ENCODE measurements at regions not wholly inside any gene's neighbourhood (a gene's known extent, or its start where the extent isn't known, plus 50 kb on each side); places are given as distances from the start of the nearest gene placed in this dataset.
"Not testable (repeated sequence)": the region's sequence is repeated elsewhere in the genome, so short reads cannot be mapped to it uniquely, and the experiment has no call there.

DNA sequence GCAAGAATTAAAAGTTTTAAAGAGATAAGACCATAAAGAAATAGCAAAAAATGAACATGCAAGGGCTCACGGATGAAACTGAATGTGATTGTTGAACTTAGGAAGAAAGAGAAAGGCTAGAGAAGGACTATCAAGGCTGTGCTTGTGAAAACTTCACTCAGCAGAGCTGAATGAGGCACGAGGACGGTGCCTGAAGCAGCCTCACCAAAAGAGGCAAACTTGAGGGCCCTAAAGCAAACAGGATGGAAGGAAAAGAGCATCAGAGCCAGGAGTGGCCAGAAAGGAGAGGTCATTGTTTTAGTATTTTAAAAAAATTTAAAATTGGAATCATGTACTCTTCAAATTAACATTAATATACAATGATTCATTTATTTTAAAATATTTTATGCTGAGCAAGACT, 191.2 kb upstream of the SOX14 start:
- DNase-seq (no peak), ATAC-seq (no peak)
- H3K36me3 Mint-ChIP-seq, result no peaks in the 10 kb centered on the region
- Histone ChIP-seq H3K4me3 (ENCODE audit: low read length) (no peak overlapping the region), H3K27me3 (ENCODE audit: control insufficient read depth in 2 of 2, insufficient read depth in 2 of 2, low read length in 2 of 2) (no peaks in the 10 kb centered on the region), H3K4me1 (ENCODE audit: control insufficient read depth in 2 of 2, insufficient read depth in 2 of 2, low read length in 2 of 2) (no peaks in the 10 kb centered on the region), H3K27ac (ENCODE audit: low read depth, low read length) (no peak overlapping the region), H3K36me3 (ENCODE audit: control insufficient read depth in 2 of 3, insufficient read depth in 3 of 3, low read length in 3 of 3) (no peaks in the 10 kb centered on the region), H3K9me3 (ENCODE audit: control insufficient read depth in 2 of 3, low read length in 3 of 3) (no peaks in the 10 kb centered on the region)
- H3K4me1 Mint-ChIP-seq, result no peaks in the 10 kb centered on the region
- intact Hi-C loops (cut with micrococcal nuclease), result no loop called here
- POLR2A ChIA-PET, result no interaction called here
- no peak overlapping the region for H3K4me3 Mint-ChIP-seq
- no peak overlapping the region for H3K27ac Mint-ChIP-seq
- peaks cover 0 to 13% (median 3%) of the 10 kb centered on the region in 11 donors for H3K9me3 Mint-ChIP-seq
- H3K27me3 Mint-ChIP-seq, result no peaks in the 10 kb centered on the region
- CTCF ChIA-PET, result no interaction called here

DNA sequence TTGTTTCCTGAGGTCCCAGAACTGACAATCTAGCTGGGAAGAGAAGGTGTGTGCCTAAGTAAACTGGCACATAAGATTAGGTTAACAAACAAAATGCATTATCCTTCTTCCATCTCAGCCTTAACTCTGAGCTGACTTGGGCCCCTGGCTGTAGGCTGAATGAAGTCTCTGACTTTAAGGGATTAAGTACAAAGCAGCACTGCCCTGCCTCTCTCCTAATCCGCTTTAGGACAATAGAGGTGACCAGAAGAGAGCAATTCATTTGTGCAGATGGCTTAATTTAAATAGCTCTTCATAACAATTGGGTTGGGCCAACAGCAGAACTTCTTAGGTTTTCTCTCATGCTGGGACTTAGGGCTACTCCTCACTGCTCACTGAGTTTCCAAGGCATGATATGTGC, 181.6 kb upstream of the SOX14 start:
- ChIA-PET CTCF (no interaction called here), POLR2A (no interaction called here)
- Histone ChIP-seq H3K9me3 (ENCODE audit: control insufficient read depth in 2 of 3, low read length in 3 of 3) (no peaks in the 10 kb centered on the region), H3K4me1 (ENCODE audit: control insufficient read depth in 2 of 2, insufficient read depth in 2 of 2, low read length in 2 of 2) (no peaks in the 10 kb centered on the region), H3K27ac (ENCODE audit: low read depth, low read length) (no peak overlapping the region), H3K36me3 (ENCODE audit: control insufficient read depth in 2 of 3, insufficient read depth in 3 of 3, low read length in 3 of 3) (no peaks in the 10 kb centered on the region), H3K4me3 (ENCODE audit: low read length) (no peak overlapping the region), H3K27me3 (ENCODE audit: control insufficient read depth in 2 of 2, insufficient read depth in 2 of 2, low read length in 2 of 2) (no peaks in the 10 kb centered on the region)
- Mint-ChIP-seq H3K9me3 (peaks cover 0 to 29% (median 12%) of the 10 kb centered on the region in 11 donors), H3K4me1 (no peaks in the 10 kb centered on the region), H3K4me3 (no peak overlapping the region), H3K27ac (no peak overlapping the region), H3K36me3 (no peaks in the 10 kb centered on the region), H3K27me3 (peaks cover 0 to 8% (median 0%) of the 10 kb centered on the region in 5 donors)
- DNase-seq, result no peak
- no peak for ATAC-seq
- intact Hi-C loops (cut with micrococcal nuclease), result no loop called here

DNA sequence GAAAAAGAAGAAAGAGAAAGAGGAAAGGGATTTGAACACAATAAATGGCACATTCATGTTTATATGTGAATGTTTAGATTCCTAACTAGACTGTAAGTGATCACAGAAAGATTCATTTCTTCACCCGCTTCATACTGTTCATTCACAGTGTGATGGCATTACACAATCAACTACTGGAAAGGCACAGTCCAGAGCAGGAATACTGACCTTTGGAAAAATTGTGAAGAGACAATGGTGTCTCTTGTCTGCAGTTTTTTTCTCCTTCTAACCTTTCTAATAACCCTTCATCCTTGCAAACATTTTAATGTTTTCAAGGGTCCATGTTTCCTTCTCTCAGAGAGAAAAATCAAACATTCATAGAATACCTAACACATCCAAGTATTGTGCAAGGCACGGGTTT, 180.9 kb upstream of the SOX14 start:
- Histone ChIP-seq H3K27me3 (ENCODE audit: control insufficient read depth in 2 of 2, insufficient read depth in 2 of 2, low read length in 2 of 2) (no peaks in the 10 kb centered on the region), H3K36me3 (ENCODE audit: control insufficient read depth in 2 of 3, insufficient read depth in 3 of 3, low read length in 3 of 3) (no peaks in the 10 kb centered on the region), H3K4me1 (ENCODE audit: control insufficient read depth in 2 of 2, insufficient read depth in 2 of 2, low read length in 2 of 2) (no peaks in the 10 kb centered on the region), H3K4me3 (ENCODE audit: low read length) (no peak overlapping the region), H3K9me3 (ENCODE audit: control insufficient read depth in 2 of 3, low read length in 3 of 3) (no peaks in the 10 kb centered on the region), H3K27ac (ENCODE audit: low read depth, low read length) (no peak overlapping the region)
- Mint-ChIP-seq H3K27me3 (peaks cover 0 to 8% (median 0%) of the 10 kb centered on the region in 5 donors), H3K4me3 (no peak overlapping the region), H3K36me3 (no peaks in the 10 kb centered on the region), H3K27ac (no peak overlapping the region), H3K9me3 (peaks cover 0 to 26% (median 12%) of the 10 kb centered on the region in 11 donors), H3K4me1 (no peaks in the 10 kb centered on the region)
- ChIA-PET POLR2A (no interaction called here), CTCF (no interaction called here)
- DNase-seq (no peak), ATAC-seq (no peak)
- intact Hi-C loops (cut with micrococcal nuclease), result no loop called here

DNA sequence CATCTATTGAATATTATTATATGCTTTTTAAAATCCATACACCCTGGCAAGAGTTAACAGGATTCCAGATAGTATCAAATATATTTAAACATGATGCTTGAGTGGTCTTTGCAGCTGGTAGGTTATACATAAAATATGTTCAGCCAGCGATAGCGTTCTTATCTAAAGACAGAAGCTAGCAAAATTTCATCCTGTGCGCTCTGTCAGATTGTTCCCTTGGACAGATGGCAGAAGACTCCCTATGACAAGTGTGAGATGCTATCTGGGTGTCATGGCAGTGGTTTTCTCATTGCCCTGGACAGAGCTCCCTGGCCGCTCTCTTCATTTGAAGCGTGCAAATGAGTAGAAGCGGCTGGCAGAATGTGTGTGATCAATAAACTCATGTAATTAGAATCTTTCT, 175.2 kb upstream of the SOX14 start:
- no peak for DNase-seq
- intact Hi-C loops (cut with micrococcal nuclease), result no loop called here
- no peaks in the 10 kb centered on the region for H3K27me3 ChIP-seq (ENCODE audit: control insufficient read depth in 2 of 2, insufficient read depth in 2 of 2, low read length in 2 of 2)
- ChIA-PET POLR2A (no interaction called here), CTCF (no interaction called here)
- Mint-ChIP-seq H3K36me3 (no peaks in the 10 kb centered on the region), H3K4me1 (no peaks in the 10 kb centered on the region), H3K27me3 (no peaks in the 10 kb centered on the region), H3K9me3 (peaks cover 0 to 33% (median 8%) of the 10 kb centered on the region in 11 donors), H3K27ac (no peak overlapping the region), H3K4me3 (no peak overlapping the region)
- H3K4me1 ChIP-seq (ENCODE audit: control insufficient read depth in 2 of 2, insufficient read depth in 2 of 2, low read length in 2 of 2), result no peaks in the 10 kb centered on the region
- H3K9me3 ChIP-seq (ENCODE audit: control insufficient read depth in 2 of 3, low read length in 3 of 3), result no peaks in the 10 kb centered on the region
- H3K27ac ChIP-seq (ENCODE audit: low read depth, low read length), result no peak overlapping the region
- no peak overlapping the region for H3K4me3 ChIP-seq (ENCODE audit: low read length)
- no peak for ATAC-seq
- no peaks in the 10 kb centered on the region for H3K36me3 ChIP-seq (ENCODE audit: control insufficient read depth in 2 of 3, insufficient read depth in 3 of 3, low read length in 3 of 3)

GRCh38 chr3:137595415-137595814, 168.7 kb upstream of the SOX14 start:
- H3K27ac Mint-ChIP-seq, result not testable (repeated sequence)

GRCh38 chr3:137610723-137611122, 153.4 kb upstream of the SOX14 start:
- no peak overlapping the region for H3K27ac Mint-ChIP-seq
- H3K4me3 ChIP-seq (ENCODE audit: low read length), result no peak overlapping the region
- H3K4me1 ChIP-seq (ENCODE audit: control insufficient read depth in 2 of 2, insufficient read depth in 2 of 2, low read length in 2 of 2), result no peaks in the 10 kb centered on the region
- no peaks in the 10 kb centered on the region for H3K27me3 ChIP-seq (ENCODE audit: control insufficient read depth in 2 of 2, insufficient read depth in 2 of 2, low read length in 2 of 2)
- peaks cover 0 to 9% (median 3%) of the 10 kb centered on the region in 5 donors for H3K27me3 Mint-ChIP-seq
- H3K9me3 Mint-ChIP-seq, result peaks cover 0 to 3% (median 0%) of the 10 kb centered on the region in 11 donors
- no peaks in the 10 kb centered on the region for H3K4me1 Mint-ChIP-seq
- CTCF ChIA-PET, result no interaction called here
- intact Hi-C loops (cut with micrococcal nuclease), result no loop called here
- no peak for DNase-seq
- ATAC-seq, result no peak
- H3K9me3 ChIP-seq (ENCODE audit: control insufficient read depth in 2 of 3, low read length in 3 of 3), result no peaks in the 10 kb centered on the region
- no peaks in the 10 kb centered on the region for H3K36me3 Mint-ChIP-seq
- POLR2A ChIA-PET, result no interaction called here
- no peaks in the 10 kb centered on the region for H3K36me3 ChIP-seq (ENCODE audit: control insufficient read depth in 2 of 3, insufficient read depth in 3 of 3, low read length in 3 of 3)
- H3K4me3 Mint-ChIP-seq, result no peak overlapping the region
- no peak overlapping the region for H3K27ac ChIP-seq (ENCODE audit: low read depth, low read length)

More at GRCh38 chr3:137595415-137595814, 168.7 kb upstream of the SOX14 start:
- H3K36me3 ChIP-seq (ENCODE audit: control insufficient read depth in 2 of 3, insufficient read depth in 3 of 3, low read length in 3 of 3); H3K36me3 Mint-ChIP-seq; H3K4me3 Mint-ChIP-seq; intact Hi-C loops (cut with micrococcal nuclease); CTCF ChIA-PET; H3K4me1 ChIP-seq (ENCODE audit: control insufficient read depth in 2 of 2, insufficient read depth in 2 of 2, low read length in 2 of 2); H3K9me3 ChIP-seq (ENCODE audit: control insufficient read depth in 2 of 3, low read length in 3 of 3); ATAC-seq; H3K27me3 ChIP-seq (ENCODE audit: control insufficient read depth in 2 of 2, insufficient read depth in 2 of 2, low read length in 2 of 2); H3K27ac ChIP-seq (ENCODE audit: low read depth, low read length); POLR2A ChIA-PET; H3K4me1 Mint-ChIP-seq; DNase-seq; H3K4me3 ChIP-seq (ENCODE audit: low read length): not testable (repeated sequence)
- Mint-ChIP-seq H3K9me3 (peaks cover 0 to 18% (median 5%) of the 10 kb centered on the region in 11 donors), H3K27me3 (peaks cover 0 to 29% (median 0%) of the 10 kb centered on the region in 5 donors)

- no peak overlapping the region for H3K27ac Mint-ChIP-seq
- no peaks in the 10 kb centered on the region for H3K9me3 ChIP-seq (ENCODE audit: control insufficient read depth in 2 of 3, low read length in 3 of 3)
- no peak overlapping the region for H3K27ac ChIP-seq (ENCODE audit: low read depth, low read length)
- POLR2A ChIA-PET, result no interaction called here
- H3K4me1 Mint-ChIP-seq, result no peaks in the 10 kb centered on the region
- CTCF ChIA-PET, result no interaction called here
- no peak for DNase-seq
- ATAC-seq, result no peak
- no peak overlapping the region for H3K4me3 Mint-ChIP-seq
- no peaks in the 10 kb centered on the region for H3K36me3 ChIP-seq (ENCODE audit: control insufficient read depth in 2 of 3, insufficient read depth in 3 of 3, low read length in 3 of 3)
- H3K27me3 Mint-ChIP-seq, result peaks cover 0 to 9% (median 3%) of the 10 kb centered on the region in 5 donors
- H3K9me3 Mint-ChIP-seq, result peaks cover 0 to 5% (median 0%) of the 10 kb centered on the region in 11 donors
- intact Hi-C loops (cut with micrococcal nuclease), result no loop called here
- H3K36me3 Mint-ChIP-seq, result no peaks in the 10 kb centered on the region
- no peak overlapping the region for H3K4me3 ChIP-seq (ENCODE audit: low read length)
- no peaks in the 10 kb centered on the region for H3K27me3 ChIP-seq (ENCODE audit: control insufficient read depth in 2 of 2, insufficient read depth in 2 of 2, low read length in 2 of 2)
- H3K4me1 ChIP-seq (ENCODE audit: control insufficient read depth in 2 of 2, insufficient read depth in 2 of 2, low read length in 2 of 2), result no peaks in the 10 kb centered on the region
These were observed 151.8 kb upstream of the SOX14 start for GRCh38 chr3:137612291-137612690.

All from naive thymus-derived CD4-positive, alpha-beta T cell (primary cell).